Panc1 (cell line): ENCODE measurements at regions not wholly inside any gene's neighbourhood (a gene's known extent, or its start where the extent isn't known, plus 50 kb on each side); places are given as distances from the start of the nearest gene placed in this dataset.
"Not testable (repeated sequence)": the region's sequence is repeated elsewhere in the genome, so short reads cannot be mapped to it uniquely, and the experiment has no call there.

ENCODE experiments used
- CTCF ChIP-seq: fragments of 450-650 bp; IDR thresholded peaks from 2 replicates; pipeline ENCODE4 v1.5.1; 2017; ENCODE audit warnings: mild to moderate bottlenecking
- POLR2AphosphoS5 ChIP-seq: IDR thresholded peaks from 2 replicates; pipeline ENCODE4 v1.6.1; 2012; ENCODE audit warnings: mild to moderate bottlenecking, low read depth, low read length, moderate library complexity
- SIN3A ChIP-seq: IDR thresholded peaks from 2 replicates; pipeline ENCODE4 v1.6.1; 2012; ENCODE audit warnings: low read depth, mild to moderate bottlenecking, low read length, moderate library complexity, borderline replicate concordance; ENCODE audit not compliant: insufficient read depth

- not testable (repeated sequence) for TF ChIP-seq SIN3A, CTCF, POLR2AphosphoS5
Observed at GRCh38 chr2:109980754-109981153, 82.3 kb downstream of the LIMS3 start.
